Posterior vena cava (tissue), 2 donors: ENCODE measurements at regions not wholly inside any gene's neighbourhood (a gene's known extent, or its start where the extent isn't known, plus 50 kb on each side); places are given as distances from the start of the nearest gene placed in this dataset.

Experiments used
- DNase-seq: peaks from one replicate; pipeline ENCODE4 v3.0.0-alpha.2; 2020; ENCODE audit warnings: low spot score
- intact Hi-C, 2 donors: fragments of 100-400 bp; cut with DNase I; formaldehyde crosslinking; loops; one replicate each; pipeline versions ENCODE4 v1.14.1 to v1.14.2; 2022 to 2023
- donor health status: DM: yes; HTN: yes; CAD: no.
- donor health status: DM: yes; HTN: yes; CAD: no.

DNA sequence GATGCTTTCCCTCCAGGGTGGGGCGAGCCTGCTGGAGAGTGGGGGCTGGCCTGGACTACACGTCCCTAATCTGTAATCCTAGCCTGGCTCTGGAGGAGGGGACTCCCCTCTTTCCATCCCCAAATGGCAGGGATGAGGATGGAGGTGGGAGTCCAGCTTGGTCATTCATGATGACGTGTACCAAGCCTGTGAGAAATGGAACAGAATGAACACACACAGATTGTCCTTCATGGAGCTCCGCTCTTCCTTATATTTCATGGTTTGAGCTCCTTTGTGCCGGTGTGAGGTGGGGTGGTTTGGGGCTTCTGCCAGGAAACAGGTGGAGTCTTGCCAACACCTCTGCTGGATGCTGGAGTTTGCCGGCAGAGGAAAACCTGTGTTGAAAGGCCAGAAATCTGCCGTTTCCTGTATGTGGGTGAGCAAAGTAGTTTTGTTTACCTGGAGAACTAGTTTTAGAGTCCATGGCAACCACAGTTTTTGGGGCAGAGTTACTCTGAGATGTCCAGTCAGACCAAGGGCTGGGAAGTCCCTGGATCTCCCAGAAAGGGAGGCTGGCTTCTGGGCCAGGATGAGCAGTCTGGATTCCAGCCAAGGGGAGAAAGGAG, 417.6 kb upstream of the MEX3C start:
- DNase-seq: no peak
- intact Hi-C loops: no loop called here

- DNase-seq: no peak
- intact Hi-C loops: no loop called here
Observed at GRCh38 chr18:51617167-51617566, 419.7 kb upstream of the MEX3C start.

DNA sequence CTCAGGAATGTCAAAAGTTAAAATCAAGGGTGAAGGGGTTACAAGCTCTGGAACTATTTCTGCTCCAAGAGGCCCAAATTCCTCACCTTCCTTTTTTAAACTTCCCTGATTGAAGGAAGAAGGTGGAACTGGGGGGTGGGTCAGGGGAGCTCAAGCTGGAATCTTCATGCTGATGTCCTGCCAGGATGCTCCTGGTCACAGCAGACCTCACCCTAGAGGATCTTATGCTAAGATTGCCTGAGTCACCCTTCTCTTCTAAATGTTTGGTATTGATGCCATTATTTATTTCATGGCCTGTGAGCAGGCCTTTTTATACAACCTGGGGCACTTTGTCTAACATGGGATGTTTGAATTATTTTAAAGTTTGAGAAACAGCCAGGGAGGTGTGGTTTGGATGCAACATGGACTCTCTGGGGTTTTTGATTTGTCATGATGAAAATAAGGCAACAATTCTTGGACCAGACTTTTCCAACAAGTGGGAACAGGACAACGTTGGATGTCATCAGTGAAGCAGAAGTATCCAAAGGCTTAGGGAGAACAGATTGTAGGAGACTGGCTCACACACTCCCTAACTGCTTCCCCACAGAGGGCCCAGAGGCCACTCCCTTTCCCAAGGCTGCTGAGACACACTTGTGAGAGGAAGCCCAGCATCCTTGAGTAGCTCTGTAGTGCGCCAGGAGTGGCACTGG, 420.2 kb upstream of the MEX3C start:
- intact Hi-C loops: no loop called here
- DNase-seq: no peak

DNA sequence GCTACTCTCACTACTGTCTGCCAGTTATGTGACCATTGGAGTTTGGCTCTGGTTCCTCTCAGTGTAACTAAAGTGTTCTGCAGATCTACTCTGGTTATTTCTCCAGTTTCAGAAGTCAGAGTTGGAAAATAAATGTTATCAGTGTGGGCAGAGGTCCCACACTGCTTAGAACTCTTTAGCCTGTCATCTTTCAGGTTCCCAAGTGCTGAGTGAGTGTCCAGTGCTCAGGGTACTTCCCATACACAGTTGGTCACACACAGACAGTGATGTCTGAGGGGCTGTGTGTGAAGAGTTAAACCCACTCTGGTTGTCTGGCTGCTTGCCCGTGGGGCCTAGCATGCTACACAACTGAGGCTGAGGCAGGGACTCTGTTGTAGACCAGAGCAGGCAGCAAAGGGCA, 421.8 kb upstream of the MEX3C start:
- DNase-seq: no peak
- intact Hi-C loops: no loop called here

- intact Hi-C loops: no loop called here
- DNase-seq: no peak
Observed at GRCh38 chr18:51621113-51621863, 423.8 kb upstream of the MEX3C start.

DNA sequence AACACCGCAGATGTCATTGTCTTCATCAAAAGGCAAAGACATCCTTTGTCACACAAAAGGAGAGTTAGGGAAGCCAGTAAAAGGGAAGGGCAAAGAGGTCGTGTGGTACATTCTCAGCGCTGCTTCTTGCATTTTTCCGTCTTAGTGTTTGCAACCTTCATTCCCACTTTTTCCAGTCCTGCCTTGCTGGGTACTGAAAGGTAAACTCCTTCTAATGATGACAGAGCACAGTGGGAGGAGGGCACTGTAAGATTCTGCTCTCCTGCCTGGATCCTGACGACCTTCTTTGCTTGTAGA, 424.3 kb upstream of the MEX3C start:
- DNase-seq: no peak
- intact Hi-C loops: no loop called here

- DNase-seq: no peak
- intact Hi-C loops: no loop called here
Observed at GRCh38 chr18:51622702-51623101, 425.2 kb upstream of the MEX3C start.

GRCh38 chr18:51623653-51624052, 426.2 kb upstream of the MEX3C start:
- intact Hi-C loops: no loop called here
- DNase-seq: no peak

DNA sequence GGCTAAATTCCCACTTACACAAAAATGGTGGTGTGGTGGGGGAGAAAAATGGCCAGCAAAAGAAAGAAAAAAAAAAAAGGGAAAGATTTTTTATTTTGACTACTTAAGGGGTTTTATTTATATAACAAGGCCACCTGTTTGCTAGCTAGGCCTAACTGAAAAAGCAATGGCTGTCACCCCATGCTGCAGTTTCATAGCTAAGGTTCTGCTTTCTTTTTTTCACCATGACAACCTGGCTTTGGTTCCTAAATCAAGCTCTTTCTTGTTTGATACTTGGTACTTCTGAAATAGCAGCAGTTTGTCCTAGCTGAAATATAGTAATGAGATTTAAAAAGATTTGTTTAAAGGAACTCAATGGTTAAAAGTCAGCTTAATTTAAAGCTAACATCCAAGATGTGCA, 433.2 kb upstream of the MEX3C start:
- DNase-seq: no peak
- intact Hi-C loops: no loop called here

DNA sequence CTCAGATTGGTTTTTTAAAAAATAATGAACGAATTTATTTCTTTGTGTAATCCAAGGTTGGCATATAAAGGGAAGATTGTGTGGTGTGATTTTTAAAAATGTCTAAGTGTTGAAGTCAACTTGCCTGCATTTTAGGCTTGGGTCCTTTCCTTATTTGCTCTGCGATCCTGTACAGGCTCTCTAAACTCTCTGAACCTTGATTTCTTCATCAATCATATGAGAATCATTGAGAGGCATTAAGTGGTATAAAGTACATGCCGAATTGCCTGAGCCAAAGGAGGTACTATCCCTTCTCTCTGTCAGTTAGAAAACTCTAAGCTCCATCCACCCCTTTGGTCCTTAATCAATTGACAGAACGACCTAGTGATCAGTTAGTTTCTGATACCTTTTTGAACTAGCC, 440.4 kb upstream of the MEX3C start:
- intact Hi-C loops: no loop called here
- DNase-seq: no peak

DNA sequence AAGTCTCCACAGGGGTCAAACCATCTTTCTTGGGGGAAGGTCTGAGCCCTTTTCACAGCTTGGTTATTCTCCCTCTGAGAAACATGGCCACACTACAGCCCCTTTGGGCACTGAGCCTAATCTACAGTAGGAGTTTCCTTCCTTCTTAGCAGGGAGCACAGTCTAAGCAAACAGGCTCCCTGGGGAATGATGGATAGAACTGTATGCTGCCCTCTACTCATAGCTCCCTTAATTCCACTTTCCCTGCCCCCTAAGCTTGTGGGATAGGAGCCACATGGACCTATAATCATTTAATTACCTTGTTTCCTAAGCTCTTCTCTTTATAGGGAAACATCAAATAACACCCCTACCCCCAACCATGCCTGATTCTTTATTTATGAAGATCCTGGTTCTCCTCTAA, 442.1 kb upstream of the MEX3C start:
- DNase-seq: no peak
- intact Hi-C loops: no loop called here

DNA sequence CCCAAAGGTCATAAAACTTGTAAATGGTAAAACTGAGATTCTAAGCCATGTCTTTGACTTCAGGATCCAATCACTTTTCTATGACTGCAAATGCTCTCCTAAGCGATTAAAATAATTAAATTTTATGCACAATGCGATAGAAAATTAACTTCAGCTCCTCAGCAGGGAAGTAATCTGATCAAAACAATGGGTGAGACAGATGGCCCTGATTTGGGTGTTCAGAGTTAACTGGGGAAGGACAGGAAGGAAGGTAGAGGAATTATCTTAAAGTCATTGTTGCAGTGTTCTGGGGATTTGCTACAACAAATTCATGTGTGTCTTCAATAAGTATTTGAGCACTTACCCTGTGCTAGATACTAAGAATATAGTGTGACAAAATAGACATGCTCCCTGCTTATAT, 446.0 kb upstream of the MEX3C start:
- no peak for DNase-seq
- intact Hi-C loops: no loop called here

GRCh38 chr18:51645607-51646006, 448.1 kb upstream of the MEX3C start:
- intact Hi-C loops: no loop called here
- DNase-seq: no peak

- intact Hi-C loops: no loop called here
- DNase-seq: no peak
Observed at GRCh38 chr18:51647346-51647745, 449.9 kb upstream of the MEX3C start.

DNA sequence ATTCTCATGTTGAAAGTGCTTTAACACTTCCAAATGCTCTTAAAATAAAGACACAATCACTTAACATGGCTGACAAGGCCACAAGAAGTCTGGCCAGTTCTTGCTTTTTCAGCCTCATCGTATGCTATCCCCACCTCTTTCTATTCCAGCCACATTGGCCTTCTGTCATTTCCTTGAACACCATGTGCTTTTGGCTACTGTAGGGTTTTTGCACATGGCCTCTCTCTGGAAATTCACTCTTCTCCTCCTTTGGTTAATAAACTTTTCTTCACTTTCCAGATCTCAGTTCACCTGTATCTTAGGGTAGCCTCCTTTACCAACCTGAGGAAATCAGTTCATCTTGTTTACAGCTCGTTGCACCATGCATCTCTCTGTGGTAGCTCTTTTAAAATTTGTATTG, 450.5 kb upstream of the MEX3C start:
- intact Hi-C loops: no loop called here
- DNase-seq: no peak

- DNase-seq: no peak
- intact Hi-C loops: no loop called here
Observed at GRCh38 chr18:51649796-51650195, 452.3 kb upstream of the MEX3C start.

GRCh38 chr18:51651761-51652160, 454.3 kb upstream of the MEX3C start:
- DNase-seq: no peak
- intact Hi-C loops: no loop called here

DNA sequence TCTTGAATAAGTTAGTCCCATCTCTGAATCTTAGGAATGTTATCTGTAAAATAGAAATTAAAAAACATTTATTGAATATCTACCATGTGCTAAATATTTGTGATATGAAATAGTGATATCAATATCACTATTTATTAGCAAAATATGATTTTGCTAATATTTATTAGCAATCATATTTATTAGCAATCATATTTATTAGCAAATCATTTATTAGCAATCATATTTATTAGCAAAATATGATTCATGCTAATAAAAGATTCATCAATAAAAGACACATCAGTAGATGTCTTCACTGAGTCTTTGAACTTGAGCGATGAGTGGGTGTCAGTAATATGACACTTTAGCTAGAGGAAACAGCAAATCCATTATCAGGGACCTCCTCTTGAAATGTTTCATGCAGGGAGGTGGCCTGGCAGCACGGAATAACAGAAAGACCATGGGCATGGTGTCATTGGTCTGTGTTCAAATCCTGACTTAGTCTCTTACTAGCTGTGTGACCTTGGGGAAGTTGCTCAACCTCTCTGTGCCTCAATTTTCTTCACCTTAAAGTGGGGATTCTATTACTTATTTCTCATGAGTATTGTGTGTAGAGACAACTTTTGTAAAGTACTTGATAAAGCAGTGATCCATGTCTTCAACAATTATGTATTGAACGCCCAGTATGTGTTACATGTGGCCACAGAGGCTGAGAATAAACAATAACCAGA, 456.2 kb upstream of the MEX3C start:
- DNase-seq: no peak
- intact Hi-C loops: no loop called here

DNA sequence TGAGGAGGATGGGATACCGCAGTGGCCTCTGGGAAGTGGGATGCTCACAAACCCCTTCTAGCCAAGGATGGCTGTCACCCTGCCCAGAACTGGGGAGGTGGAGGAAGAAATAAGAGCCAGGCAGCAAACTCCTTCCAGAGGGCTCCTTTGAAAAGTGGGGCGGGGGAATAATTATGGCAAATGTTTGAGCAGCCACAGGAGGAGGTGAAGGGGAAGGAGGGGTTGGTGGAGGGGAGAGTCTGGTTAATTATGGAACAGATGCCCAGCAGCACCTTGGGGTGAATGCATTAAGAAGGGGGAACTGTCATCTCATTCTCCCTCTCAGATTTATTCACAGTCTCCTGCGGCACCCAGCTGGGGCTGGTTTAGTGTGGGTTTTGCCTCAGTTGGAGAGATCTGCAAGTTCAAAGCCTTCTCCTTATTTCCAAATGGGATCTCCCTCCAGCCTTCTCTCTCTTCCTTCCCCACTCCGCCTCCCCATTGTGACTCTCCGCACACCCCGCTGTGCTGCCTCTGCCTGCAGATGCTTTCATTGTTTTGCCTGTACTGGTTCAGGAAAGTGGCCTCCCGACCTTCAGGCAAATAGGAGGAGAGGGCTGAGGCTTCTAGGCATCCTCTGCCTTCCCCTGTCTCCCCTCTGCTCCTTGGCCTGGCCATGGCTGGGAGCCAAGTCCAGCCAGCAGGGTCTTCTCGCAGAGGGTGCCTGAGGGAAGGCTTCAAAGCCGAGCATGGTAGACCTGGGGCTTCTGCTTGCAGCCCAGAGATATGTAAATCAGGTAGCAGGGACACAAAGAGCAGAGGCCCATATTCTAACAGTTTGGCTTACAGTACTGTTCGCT, 457.2 kb upstream of the MEX3C start:
- intact Hi-C loops: no loop called here
- DNase-seq: no peak

GRCh38 chr18:51655327-51655698, 457.8 kb upstream of the MEX3C start:
- intact Hi-C loops: no loop called here
- no peak for DNase-seq
